Right renal cortex interstitium (tissue), 3 donors: ENCODE measurements at regions not wholly inside any gene's neighbourhood (a gene's known extent, or its start where the extent isn't known, plus 50 kb on each side); places are given as distances from the start of the nearest gene placed in this dataset.
"Not testable (repeated sequence)": the region's sequence is repeated elsewhere in the genome, so short reads cannot be mapped to it uniquely, and the experiment has no call there.

ENCODE experiments used
- DNase-seq, 3 donors: peaks; one replicate each; pipeline ENCODE4 v3.0.0-alpha.2; 2013; ENCODE audit warnings: low read depth in 3 of 3, low spot score in 2 of 3

DNA sequence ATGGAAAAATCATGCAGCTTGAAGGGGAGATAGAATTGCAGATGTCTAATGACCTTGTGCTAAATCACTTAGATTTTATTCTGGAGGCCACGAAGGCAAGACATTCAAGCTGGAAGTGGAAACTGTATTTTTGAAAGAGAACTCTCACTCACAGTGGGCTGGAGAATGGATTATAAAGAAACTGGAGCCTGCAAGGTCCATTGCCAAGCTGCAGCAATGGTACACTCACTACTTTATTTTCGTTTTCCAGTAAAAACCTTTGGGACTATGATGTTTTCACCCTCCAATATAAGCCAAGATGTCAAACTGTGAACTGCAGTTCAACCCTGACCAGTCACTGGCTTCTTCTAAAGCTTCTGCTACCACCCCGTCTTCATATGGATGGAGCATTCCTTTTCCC is 62.0 kb downstream of the SKIDA1 start:
- DNase-seq: no peak

DNA sequence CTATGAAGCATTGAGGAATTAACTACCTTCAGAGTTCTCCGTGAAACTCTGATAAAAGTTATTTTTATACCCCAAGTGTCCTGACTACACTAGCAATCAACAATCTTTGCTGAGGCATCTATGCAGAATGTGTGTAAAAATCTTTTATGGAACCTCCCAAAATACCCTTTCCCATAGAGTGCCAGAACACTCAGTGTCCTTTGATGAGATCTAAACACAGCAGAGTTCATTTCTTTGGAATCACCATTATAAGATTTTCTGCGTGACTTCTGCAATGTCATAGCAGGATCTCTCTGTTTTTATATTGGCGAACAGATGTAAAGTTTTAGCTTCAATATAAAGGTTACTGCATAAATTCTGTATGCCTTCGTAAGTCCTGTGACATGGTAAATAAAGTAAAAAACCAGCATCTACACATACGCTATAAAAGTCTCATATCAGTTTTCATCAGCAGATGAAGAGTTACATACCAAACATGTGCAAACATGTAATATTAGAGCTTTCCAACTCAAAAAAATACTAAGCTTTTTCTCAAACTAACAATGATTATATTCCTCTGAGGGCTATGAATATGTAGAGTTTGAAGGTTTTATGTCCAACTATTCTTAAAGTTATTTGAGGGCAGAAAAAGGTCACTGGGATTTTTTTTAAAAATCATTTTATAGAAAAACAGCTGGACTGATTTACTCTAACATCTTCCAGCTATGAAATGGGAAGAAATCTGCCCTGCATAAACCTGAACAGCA is 67.2 kb downstream of the SKIDA1 start:
- DNase-seq: peak; percentile 58 to 69 (median 59)

DNA sequence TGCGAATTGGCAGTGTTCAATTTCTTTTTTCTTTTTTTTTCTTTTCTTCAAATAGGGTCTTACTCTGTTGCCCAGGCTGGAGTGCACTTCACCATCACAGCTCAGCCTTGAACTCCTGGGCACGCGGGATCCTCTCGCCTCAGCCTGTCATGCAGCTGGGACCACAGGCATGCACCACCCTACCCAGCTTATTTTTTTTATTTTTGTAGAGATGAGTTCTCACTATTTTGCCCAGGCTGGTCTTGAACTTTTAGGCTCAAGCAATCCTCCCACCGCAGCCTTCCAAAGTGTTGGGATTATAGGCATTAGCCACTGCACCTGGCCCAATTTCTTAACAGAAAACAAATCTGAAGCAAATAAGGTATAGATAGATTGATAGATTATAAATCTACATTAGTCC is 69.3 kb downstream of the SKIDA1 start:
- no peak for DNase-seq

GRCh38 chr10:21452203-21452602 is 73.3 kb downstream of the SKIDA1 start:
- DNase-seq: no peak

- DNase-seq: no peak
These were observed 76.1 kb downstream of the SKIDA1 start for GRCh38 chr10:21449288-21449966.

- DNase-seq: no peak
These were observed 80.3 kb downstream of the SKIDA1 start for GRCh38 chr10:21445163-21445562.

- DNase-seq: no peak
These were observed 83.9 kb downstream of the SKIDA1 start for GRCh38 chr10:21441625-21442024.

DNA sequence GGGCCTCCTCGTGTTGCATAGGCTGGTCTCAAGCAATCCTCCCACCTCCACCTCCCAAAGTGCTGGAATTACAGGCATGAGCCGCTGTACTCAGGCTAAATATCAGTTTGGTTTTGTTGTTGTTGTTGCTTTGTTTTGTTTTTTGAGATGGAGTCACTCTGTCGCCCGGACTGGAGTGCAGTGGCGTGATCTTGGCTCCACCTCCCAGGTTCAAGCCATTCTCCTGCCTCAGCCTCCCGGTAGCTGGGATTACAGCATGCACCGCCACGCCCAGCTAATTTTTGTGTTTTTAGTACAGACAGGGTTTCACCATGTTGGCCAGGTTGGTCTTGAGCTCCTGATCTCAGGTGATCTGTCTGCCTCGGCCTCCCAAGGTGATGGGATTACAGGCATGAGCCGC is 86.6 kb downstream of the SKIDA1 start:
- not testable (repeated sequence) for DNase-seq

DNA sequence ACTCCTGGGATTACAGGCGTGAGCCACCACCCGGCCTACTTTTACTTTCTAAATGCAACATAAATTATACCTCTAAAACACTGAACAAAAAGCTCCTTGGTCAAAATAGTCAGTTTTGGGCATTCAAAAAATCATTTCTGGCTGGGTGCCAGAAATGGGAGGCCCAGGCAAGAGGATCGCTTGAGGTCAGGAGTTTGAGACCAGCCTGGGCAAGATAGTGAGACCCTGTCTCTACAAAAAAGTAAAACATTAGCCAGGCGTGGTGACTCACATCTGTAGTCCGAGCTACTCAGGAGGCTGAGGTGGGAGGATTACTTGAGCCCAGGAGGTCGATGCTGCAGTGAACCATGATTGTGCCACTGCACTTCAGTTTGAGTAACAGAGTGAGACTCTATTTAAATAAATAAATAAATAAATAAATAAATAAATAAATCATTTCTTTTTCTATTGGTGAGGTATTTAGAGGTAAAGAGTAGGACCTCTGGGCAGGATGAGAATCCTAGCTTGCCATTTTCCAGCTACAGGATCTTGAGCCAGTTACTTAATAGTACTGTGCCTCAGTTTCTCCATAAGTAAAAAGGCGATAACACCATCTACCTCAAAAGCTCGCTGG is 87.6 kb downstream of the SKIDA1 start:
- no peak for DNase-seq

GRCh38 chr10:21432266-21432665 is 93.2 kb downstream of the SKIDA1 start:
- DNase-seq: no peak

DNA sequence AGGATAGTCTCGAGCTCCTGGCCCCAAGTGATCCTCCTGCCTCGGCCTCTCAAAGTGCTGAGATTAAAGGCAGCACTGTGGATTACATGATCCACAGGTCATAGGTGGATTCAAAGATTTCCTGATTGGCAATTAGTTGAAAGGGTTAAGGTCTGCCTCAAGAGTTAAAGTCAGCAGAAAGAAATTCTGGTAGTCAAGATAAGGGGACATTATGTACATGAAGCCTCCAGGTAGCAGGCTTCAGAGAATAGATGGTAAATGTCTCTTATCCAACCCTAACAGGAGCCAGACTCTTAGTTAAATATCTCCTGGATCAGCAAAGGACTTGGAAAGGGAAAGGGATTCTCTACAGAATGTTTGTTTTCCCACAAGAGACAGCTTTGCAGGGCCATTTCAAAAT is 93.7 kb downstream of the SKIDA1 start:
- no peak for DNase-seq

DNA sequence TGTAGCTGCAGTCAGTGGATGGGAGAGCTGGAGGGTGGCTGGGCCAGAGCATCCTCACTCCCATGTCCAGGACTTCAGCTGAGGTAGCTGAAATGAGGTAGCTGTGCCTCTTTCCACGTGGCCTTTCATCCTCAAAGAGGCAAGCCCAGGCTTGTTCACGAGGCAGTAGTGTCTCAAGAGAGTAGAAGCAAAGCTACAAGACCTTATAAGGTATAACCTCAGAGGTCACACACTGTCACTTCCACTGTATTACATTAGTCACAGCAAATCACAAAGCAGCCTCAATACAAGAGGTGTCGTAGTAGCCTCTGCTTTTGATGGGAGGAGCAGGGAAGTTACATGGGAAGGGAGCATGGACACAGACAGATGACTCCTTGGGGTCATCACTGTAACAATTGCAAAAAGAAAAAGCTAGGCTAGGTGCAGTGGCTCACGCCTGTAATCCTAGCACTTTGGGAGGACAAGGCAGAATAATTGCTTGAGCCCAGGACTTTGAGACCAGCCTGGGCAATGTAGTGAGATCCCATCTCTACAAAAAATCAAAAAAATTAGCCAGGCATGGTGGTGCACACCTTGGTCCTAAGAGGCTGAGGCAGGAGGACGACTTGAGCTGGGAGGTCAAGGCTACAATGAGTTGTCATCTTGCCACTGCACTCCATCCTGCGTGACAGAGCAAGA is 97.5 kb downstream of the SKIDA1 start:
- no peak for DNase-seq

DNA sequence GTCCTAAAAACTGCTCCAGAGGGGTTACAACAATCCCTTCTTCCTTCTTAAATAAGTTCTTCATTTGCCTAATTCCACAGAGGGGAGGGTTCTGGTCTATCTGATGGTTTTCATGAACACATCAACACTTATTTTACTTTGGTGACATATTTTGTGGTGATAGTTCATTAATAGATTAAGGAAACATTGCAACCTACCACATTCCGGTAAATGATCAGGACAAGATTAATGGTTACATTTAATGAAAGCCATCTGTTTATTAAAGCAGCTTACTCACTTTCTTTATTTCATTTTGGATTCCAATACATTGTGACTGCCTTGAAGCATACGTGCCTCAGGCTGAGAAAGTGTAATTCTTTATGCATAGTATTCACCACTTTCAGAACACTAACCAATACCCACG is 101.0 kb downstream of the SKIDA1 start:
- DNase-seq: no peak

- DNase-seq: no peak
These were observed 101.6 kb downstream of the SKIDA1 start for GRCh38 chr10:21423850-21424249.

- DNase-seq: no peak
These were observed 102.1 kb downstream of the SKIDA1 start for GRCh38 chr10:21423338-21423737.

- DNase-seq: no peak
These were observed 103.7 kb downstream of the SKIDA1 start for GRCh38 chr10:21421794-21422193.

DNA sequence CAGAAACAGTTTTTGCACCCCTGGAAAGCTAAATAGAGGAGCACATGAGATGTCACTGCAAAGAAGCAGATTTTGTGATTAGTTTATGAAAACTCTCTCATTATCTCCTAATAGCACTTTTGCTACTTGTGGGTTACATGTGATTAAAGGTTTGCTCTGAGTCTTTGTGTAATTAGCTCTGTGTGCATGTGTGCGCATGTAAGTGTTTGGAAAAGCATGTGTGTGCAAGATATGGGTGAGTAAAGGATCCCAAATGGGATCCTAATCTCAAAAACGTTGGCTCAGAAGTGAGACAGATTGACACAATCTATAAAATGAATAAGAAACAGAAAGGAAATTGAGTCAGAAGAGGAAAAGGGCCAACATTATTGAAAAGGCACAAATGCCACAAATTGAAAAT is 104.5 kb downstream of the SKIDA1 start:
- no peak for DNase-seq

- not testable (repeated sequence) for DNase-seq
These were observed 106.4 kb downstream of the SKIDA1 start for GRCh38 chr10:21418981-21419576.

DNA sequence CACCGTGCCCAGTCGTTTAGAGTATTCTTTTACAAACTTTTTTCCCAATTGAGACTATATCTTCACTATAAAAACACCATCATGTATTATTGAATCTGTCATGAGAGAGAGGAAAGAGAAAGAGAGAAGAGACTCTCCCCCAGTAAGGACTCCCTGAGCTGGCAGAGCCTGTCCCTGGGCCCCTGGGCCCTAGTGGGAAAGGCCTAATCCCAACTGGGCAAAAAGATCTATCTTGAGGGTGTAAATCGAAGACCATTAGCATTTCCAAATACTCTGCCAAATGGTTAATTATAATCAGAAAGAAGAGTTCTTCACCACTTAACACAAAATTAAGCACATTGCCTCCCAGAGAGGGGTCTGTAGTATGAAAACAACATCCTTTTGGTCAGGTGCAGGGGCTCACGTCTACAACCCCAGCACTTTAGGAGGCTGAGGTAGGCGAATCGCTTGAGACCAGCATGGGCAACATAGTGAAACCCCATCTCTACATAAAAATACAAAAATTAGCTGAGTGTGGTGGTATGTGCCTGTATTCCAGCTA is 108.2 kb downstream of the SKIDA1 start:
- DNase-seq: no peak

GRCh38 chr10:21413680-21414079 is 111.8 kb downstream of the SKIDA1 start:
- DNase-seq: no peak

- no peak for DNase-seq
These were observed 112.2 kb downstream of the SKIDA1 start for GRCh38 chr10:21413268-21413667.
